Neural progenitor cell (in vitro differentiated cells): ENCODE measurements at regions not wholly inside any gene's neighbourhood (a gene's known extent, or its start where the extent isn't known, plus 50 kb on each side); places are given as distances from the start of the nearest gene placed in this dataset.

Source experiments
- DNase-seq: peaks from one replicate; pipeline ENCODE4 v3.0.0-alpha.2; 2016; ENCODE audit warnings: low spot score
- H2AFZ ChIP-seq: fragments of 200-600 bp; sonication (generic); replicated peaks from 2 replicates; pipeline ENCODE4 v1.6.1; 2016; ENCODE audit warnings: antibody characterized with exemption
- H3F3A ChIP-seq: fragments of 200-600 bp; sonication (generic); 2 replicates; pipeline ENCODE4 v1.6.1; 2016; ENCODE audit warnings: antibody characterized with exemption, low read depth
- H3K27ac ChIP-seq: fragments of 200-600 bp; sonication (generic); 2 replicates; pipeline ENCODE4 v1.5.1; 2016; ENCODE audit warnings: mild to moderate bottlenecking
- H3K27me3 ChIP-seq: fragments of 200-600 bp; sonication (generic); 2 replicates; pipeline ENCODE4 v1.6.1; 2016; ENCODE audit warnings: mild to moderate bottlenecking, moderate library complexity
- H3K36me3 ChIP-seq: fragments of 200-600 bp; sonication (generic); 2 replicates; pipeline ENCODE4 v1.5.1; 2016
- H3K4me1 ChIP-seq: fragments of 200-600 bp; sonication (generic); 2 replicates; pipeline ENCODE4 v1.6.1; 2016; ENCODE audit warnings: mixed run types
- H3K4me2 ChIP-seq: fragments of 200-600 bp; sonication (generic); 2 replicates; pipeline ENCODE4 v1.6.1; 2016
- H3K4me3 ChIP-seq: fragments of 200-600 bp; sonication (generic); 2 replicates; pipeline ENCODE4 v1.5.1; 2016
- H3K79me2 ChIP-seq: fragments of 200-600 bp; sonication (generic); 2 replicates; pipeline ENCODE4 v1.6.1; 2016; ENCODE audit warnings: low read depth
- H3K9ac ChIP-seq: fragments of 200-600 bp; sonication (generic); 2 replicates; pipeline ENCODE4 v1.6.1; 2016
- H3K9me3 ChIP-seq: fragments of 200-600 bp; sonication (generic); 2 replicates; pipeline ENCODE4 v1.5.1; 2016; ENCODE audit warnings: low read depth
- H4K20me1 ChIP-seq: fragments of 200-600 bp; sonication (generic); 2 replicates; pipeline ENCODE4 v1.6.1; 2016; ENCODE audit warnings: low read depth
- H3K27ac Mint-ChIP-seq: 3 replicates; pipeline ENCODE4 v1.8.0; 2021; ENCODE audit warnings: mixed read lengths
- H3K27me3 Mint-ChIP-seq: 2 replicates; pipeline ENCODE4 v1.8.0; 2022; ENCODE audit warnings: low read depth, mild to moderate bottlenecking, inconsistent platforms, moderate library complexity, mixed read lengths; ENCODE audit not compliant: insufficient read depth
- H3K36me3 Mint-ChIP-seq: 3 replicates; pipeline ENCODE4 v1.8.0; 2021; ENCODE audit warnings: mixed read lengths
- H3K4me1 Mint-ChIP-seq: 3 replicates; pipeline ENCODE4 v1.8.0; 2021; ENCODE audit warnings: mixed read lengths
- H3K4me3 Mint-ChIP-seq: 3 replicates; pipeline ENCODE4 v1.8.0; 2021; ENCODE audit warnings: mild to moderate bottlenecking, moderate library complexity, mixed read lengths
- H3K9me3 Mint-ChIP-seq: 3 replicates; pipeline ENCODE4 v1.8.0; 2020; ENCODE audit warnings: mixed read lengths
- CTCF ChIP-seq: fragments of 200-600 bp; sonication (generic); IDR thresholded peaks from 2 replicates; pipeline ENCODE4 v1.5.1; 2017; ENCODE audit warnings: antibody characterized with exemption, mild to moderate bottlenecking
- EZH2 ChIP-seq: fragments of 200-600 bp; sonication (generic); IDR thresholded peaks from 2 replicates; pipeline ENCODE4 v1.6.1; 2017; ENCODE audit warnings: antibody characterized with exemption, mild to moderate bottlenecking, moderate library complexity
- EZH2phosphoT487 ChIP-seq: fragments of 200-600 bp; sonication (generic); IDR thresholded peaks from 2 replicates; pipeline ENCODE4 v1.6.1; 2017; ENCODE audit warnings: antibody characterized with exemption

- Histone ChIP-seq H4K20me1 (no peaks in the 10 kb centered on the region), H3K9ac (no peak overlapping the region), H3K4me1 (no peaks in the 10 kb centered on the region), H3K79me2 (no peaks in the 10 kb centered on the region), H2AFZ (no peak overlapping the region), H3K4me3 (no peak overlapping the region), H3K36me3 (no peaks in the 10 kb centered on the region), H3K27me3 (no peaks in the 10 kb centered on the region), H3K9me3 (no peaks in the 10 kb centered on the region), H3K27ac (no peak overlapping the region), H3F3A (no peaks in the 10 kb centered on the region), H3K4me2 (no peak overlapping the region)
- no peak for DNase-seq
- no peak for TF ChIP-seq EZH2
- no peak for TF ChIP-seq CTCF
- no peak for TF ChIP-seq EZH2phosphoT487
- no peaks in the 10 kb centered on the region for H3K4me1 Mint-ChIP-seq
- H3K27ac Mint-ChIP-seq, result no peak overlapping the region
- H3K36me3 Mint-ChIP-seq, result no peaks in the 10 kb centered on the region
- peaks cover 3% of the 10 kb centered on the region for H3K9me3 Mint-ChIP-seq
- H3K4me3 Mint-ChIP-seq, result no peak overlapping the region
- no peaks in the 10 kb centered on the region for H3K27me3 Mint-ChIP-seq
These were observed 715.3 kb downstream of the NR2F2 start for GRCh38 chr15:97045666-97046421.

GRCh38 chr15:97052513-97052912 lies 722.0 kb downstream of the NR2F2 start:
- Mint-ChIP-seq H3K9me3 (peaks cover 3% of the 10 kb centered on the region), H3K27ac (no peak overlapping the region), H3K4me3 (no peak overlapping the region), H3K4me1 (no peaks in the 10 kb centered on the region), H3K36me3 (no peaks in the 10 kb centered on the region), H3K27me3 (no peaks in the 10 kb centered on the region)
- TF ChIP-seq CTCF (no peak), EZH2phosphoT487 (no peak), EZH2 (no peak)
- Histone ChIP-seq H3K27me3 (no peaks in the 10 kb centered on the region), H2AFZ (no peak overlapping the region), H3K79me2 (no peaks in the 10 kb centered on the region), H3K9ac (no peak overlapping the region), H3K4me3 (no peak overlapping the region), H3K36me3 (no peaks in the 10 kb centered on the region), H3K9me3 (no peaks in the 10 kb centered on the region), H3K27ac (no peak overlapping the region), H4K20me1 (no peaks in the 10 kb centered on the region), H3K4me2 (no peak overlapping the region), H3F3A (no peaks in the 10 kb centered on the region), H3K4me1 (no peaks in the 10 kb centered on the region)
- no peak for DNase-seq

DNA sequence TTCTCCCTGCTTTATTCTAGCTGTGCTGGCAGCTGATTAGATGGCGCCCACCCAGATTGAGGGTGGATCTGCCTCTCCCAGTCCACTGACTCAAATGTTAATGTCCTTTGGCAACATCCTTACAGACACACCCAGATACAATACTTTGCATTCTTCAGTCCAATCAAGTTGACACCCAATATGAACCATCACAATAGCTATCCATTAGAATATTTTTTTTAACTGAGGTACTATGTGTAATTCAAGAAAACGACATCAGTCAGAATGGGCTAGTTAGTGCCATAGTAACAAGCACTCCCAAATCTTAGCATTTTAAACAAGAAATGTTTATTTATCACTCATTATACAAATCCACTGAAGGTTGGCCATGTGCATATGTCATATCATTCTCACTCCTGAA lies 723.1 kb downstream of the NR2F2 start:
- peaks cover 3% of the 10 kb centered on the region for H3K9me3 Mint-ChIP-seq
- no peak for DNase-seq
- no peaks in the 10 kb centered on the region for H3F3A ChIP-seq
- H3K4me1 ChIP-seq, result no peaks in the 10 kb centered on the region
- H3K27ac ChIP-seq, result no peak overlapping the region
- H3K79me2 ChIP-seq, result no peaks in the 10 kb centered on the region
- no peaks in the 10 kb centered on the region for H3K27me3 ChIP-seq
- H3K9ac ChIP-seq, result no peak overlapping the region
- no peaks in the 10 kb centered on the region for H4K20me1 ChIP-seq
- H2AFZ ChIP-seq, result no peak overlapping the region
- no peaks in the 10 kb centered on the region for H3K9me3 ChIP-seq
- H3K4me1 Mint-ChIP-seq, result no peaks in the 10 kb centered on the region
- H3K27ac Mint-ChIP-seq, result no peak overlapping the region
- H3K27me3 Mint-ChIP-seq, result no peaks in the 10 kb centered on the region
- H3K4me2 ChIP-seq, result no peak overlapping the region
- no peak for TF ChIP-seq EZH2
- no peak for TF ChIP-seq EZH2phosphoT487
- TF ChIP-seq CTCF, result no peak
- no peak overlapping the region for H3K4me3 ChIP-seq
- no peak overlapping the region for H3K4me3 Mint-ChIP-seq
- H3K36me3 Mint-ChIP-seq, result no peaks in the 10 kb centered on the region
- no peaks in the 10 kb centered on the region for H3K36me3 ChIP-seq
